Endothelial cell of umbilical vein (primary cell): ENCODE measurements at regions not wholly inside any gene's neighbourhood (a gene's known extent, or its start where the extent isn't known, plus 50 kb on each side); places are given as distances from the start of the nearest gene placed in this dataset.

Experiments used
- EZH2 ChIP-seq: IDR thresholded peaks from 2 replicates; pipeline ENCODE4 v1.6.1; 2012; ENCODE audit warnings: borderline replicate concordance, low read depth, mild to moderate bottlenecking, moderate library complexity, low read length, inconsistent platforms; ENCODE audit not compliant: severe bottlenecking
- JUN ChIP-seq: IDR thresholded peaks from 2 replicates; pipeline ENCODE4 v1.6.1; 2011; ENCODE audit warnings: borderline replicate concordance, low read depth; ENCODE audit not compliant: insufficient read length, insufficient read depth
- MYC ChIP-seq: IDR thresholded peaks from one replicate; pipeline ENCODE4 v1.6.1; 2011; ENCODE audit warnings: mild to moderate bottlenecking, low read depth, low read length
- POLR2A ChIP-seq: IDR thresholded peaks from 2 replicates; pipeline ENCODE4 v1.6.1; 2012; ENCODE audit warnings: low read depth, mild to moderate bottlenecking, control low read depth, low read length
- POLR2AphosphoS5 ChIP-seq: IDR thresholded peaks from 2 replicates; pipeline ENCODE4 v1.6.1; 2012; ENCODE audit warnings: low read depth, mild to moderate bottlenecking, control low read depth, low read length, moderate library complexity; ENCODE audit not compliant: insufficient read depth
- TF ChIP-seq, protein P1 (sequence below), 2 donors: IDR thresholded peaks; 1 replicate in 1 of 2; 2 replicates in 1 of 2; pipeline ENCODE4 v1.5.1; 2011; ENCODE audit warnings: low read length in 2 of 2, mild to moderate bottlenecking in 2 of 2, moderate library complexity in 2 of 2, control low read depth in 1 of 2, inconsistent platforms in 1 of 2, low read depth in 1 of 2; ENCODE audit not compliant: insufficient read depth in 1 of 2; ENCODE audit errors: extremely low read depth in 1 of 2
- TF ChIP-seq, protein P2 (sequence below): IDR thresholded peaks from 2 replicates; pipeline ENCODE4 v1.6.1; 2011; ENCODE audit not compliant: insufficient read depth, insufficient read length

DNA sequence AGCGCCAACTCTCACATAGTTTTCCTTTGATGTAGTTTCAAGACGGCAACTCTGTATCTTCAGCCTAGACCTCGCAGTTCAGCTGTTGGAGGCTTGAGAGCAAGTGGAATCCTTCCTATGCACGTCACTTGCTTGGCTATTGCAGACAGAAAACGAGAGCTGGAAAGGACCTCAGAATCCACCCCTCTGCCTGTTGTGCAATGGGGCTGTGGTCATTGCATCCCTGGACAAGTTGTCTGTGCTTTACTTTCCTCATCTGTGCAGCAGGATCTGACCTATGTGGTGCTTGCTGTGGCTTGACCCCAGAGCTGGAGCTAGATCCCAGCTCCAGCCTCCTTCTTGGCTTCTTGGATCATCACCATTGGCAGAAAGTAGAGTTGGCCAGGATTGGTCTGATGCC is 50.0 kb upstream of the IGSF21 start:
- TF ChIP-seq POLR2A (no peak), JUN (no peak), EZH2 (no peak), POLR2AphosphoS5 (no peak), MYC (no peak)
- TF ChIP-seq, protein P1, sequence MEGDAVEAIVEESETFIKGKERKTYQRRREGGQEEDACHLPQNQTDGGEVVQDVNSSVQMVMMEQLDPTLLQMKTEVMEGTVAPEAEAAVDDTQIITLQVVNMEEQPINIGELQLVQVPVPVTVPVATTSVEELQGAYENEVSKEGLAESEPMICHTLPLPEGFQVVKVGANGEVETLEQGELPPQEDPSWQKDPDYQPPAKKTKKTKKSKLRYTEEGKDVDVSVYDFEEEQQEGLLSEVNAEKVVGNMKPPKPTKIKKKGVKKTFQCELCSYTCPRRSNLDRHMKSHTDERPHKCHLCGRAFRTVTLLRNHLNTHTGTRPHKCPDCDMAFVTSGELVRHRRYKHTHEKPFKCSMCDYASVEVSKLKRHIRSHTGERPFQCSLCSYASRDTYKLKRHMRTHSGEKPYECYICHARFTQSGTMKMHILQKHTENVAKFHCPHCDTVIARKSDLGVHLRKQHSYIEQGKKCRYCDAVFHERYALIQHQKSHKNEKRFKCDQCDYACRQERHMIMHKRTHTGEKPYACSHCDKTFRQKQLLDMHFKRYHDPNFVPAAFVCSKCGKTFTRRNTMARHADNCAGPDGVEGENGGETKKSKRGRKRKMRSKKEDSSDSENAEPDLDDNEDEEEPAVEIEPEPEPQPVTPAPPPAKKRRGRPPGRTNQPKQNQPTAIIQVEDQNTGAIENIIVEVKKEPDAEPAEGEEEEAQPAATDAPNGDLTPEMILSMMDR (IDR thresholded peaks at IDR 0.05; ENCODE audit: extremely low read depth in 1 of 2, insufficient read depth in 1 of 2, low read depth in 1 of 2, low read length in 2 of 2) = no peak
- TF ChIP-seq, protein P2, sequence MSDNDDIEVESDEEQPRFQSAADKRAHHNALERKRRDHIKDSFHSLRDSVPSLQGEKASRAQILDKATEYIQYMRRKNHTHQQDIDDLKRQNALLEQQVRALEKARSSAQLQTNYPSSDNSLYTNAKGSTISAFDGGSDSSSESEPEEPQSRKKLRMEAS = no peak
